NCI-H146 treated with DMSO at 0.1 percent for 48 hours (cell line): ENCODE measurements at regions not wholly inside any gene's neighbourhood (a gene's known extent, or its start where the extent isn't known, plus 50 kb on each side); places are given as distances from the start of the nearest gene placed in this dataset.

ENCODE experiments used
- DNase-seq: peaks from one replicate; lab custom pipeline; 2025; ENCODE audit not compliant: unreplicated experiment; lab: John Stamatoyannopoulos, UW

DNA sequence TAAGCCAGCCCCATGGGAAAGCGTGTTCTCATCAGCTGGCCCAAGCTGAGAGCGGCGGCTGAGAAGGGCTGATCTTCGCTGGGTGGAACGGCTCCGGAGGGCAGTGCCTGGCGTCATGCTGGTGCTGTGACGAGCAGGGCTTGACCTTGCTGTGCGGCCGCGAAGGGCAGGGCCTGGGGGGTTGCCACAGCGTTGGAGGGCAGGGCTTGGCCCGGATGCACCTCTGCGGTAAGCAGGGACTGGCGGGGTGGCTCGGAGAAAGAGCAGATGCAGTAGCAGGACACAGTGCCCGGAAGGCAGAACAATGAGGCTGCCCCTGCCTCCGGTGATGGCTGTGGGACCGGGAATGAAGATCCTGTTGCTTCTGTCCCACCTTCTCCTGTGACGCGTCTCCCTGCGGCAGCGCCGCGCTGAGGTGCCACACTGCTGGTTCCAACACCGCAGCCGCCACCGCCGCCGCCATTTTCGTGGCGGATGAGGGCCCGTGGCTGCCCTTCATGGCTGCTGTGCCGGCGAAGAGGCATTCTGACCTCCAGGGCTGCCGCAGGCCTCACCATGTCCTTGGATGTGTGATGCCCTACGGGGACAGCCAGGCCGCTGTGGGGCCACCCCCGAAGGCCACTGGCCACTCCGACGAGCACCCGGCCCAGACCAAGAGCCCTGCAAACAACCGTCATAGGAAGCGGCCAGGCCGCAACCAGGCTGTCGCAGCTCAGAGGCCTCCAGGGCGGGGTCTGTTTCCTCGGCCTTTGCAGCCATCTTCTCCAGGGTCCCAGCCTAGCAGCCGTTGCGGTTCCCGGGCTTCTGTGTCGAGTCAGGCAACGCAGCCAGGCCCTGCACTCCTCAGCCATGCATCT lies 890.5 kb upstream of the CTNND2 start:
- DNase-seq: peak; percentile 78

DNA sequence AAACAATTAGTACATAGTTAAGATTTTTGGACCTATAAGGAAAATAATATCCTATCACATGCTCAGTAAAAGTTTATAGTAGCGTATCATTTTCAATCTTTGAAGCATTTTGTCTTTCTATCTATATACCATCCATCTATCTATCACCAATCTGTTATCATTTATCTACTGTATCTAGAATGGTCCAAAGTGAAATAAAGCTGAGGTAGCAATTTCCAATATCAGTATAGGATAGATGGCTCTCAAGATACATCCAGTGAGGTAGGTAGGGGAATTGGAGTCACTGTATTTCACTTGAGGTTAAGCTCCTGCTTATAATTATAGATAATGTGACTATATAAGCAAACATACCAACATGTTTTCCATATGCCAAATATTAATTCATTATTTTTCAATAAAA lies 889.1 kb upstream of the CTNND2 start:
- no peak for DNase-seq

DNA sequence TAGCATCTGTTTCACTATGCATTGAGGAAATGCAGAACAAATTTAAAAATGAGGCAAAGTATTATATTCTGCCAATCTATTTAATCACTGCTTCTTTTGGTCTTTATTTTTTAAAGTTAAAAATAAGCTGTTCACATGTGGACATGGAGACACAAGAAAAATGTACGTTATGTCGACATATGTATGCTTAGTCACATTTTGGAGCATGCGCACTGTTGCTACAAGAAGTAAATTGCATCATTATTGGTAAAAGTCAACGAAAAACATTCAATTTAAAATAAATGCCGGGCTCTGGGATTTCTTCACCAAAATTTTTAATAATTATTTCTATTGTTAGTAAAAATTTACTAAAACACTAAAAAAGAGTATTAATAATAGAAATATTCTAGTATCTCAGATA lies 876.3 kb upstream of the CTNND2 start:
- DNase-seq: no peak

DNA sequence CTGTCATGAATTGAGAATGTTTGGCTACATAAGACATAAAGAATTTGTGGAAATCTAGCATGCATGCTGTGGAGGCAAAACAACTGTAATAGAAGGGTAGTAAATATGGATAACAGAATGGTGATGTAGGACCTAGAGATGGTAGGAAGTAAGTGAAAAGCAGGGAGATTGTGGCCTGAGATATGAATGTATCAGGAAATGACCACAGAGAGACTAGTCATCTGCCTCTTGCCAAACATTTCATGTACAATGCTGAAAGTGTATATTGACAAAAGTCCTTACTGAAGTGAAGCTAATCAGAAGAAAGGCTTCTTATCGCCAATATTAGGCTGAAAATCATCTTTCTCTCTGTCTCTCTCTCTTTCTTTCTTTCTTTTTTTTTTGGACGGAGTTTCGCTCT lies 873.1 kb upstream of the CTNND2 start:
- no peak for DNase-seq

DNA sequence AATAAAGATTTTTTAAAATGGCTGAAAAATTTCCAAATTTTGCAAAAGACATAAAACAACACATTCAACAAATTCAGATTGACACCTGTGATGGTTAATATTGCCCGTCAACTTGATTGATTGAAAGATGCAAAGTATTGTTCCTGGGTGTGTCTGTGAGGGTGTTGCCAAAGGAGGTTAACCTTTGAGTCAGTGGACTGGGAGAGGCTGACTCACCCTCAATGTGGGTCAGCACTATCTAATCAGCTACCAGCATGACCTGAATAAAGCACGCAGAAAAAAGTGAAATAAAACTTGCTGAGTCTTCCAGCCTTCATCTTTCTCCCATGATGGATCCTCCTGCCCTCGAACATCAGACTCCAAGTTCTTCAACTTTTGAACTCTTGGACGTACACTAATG lies 868.0 kb upstream of the CTNND2 start:
- no peak for DNase-seq

DNA sequence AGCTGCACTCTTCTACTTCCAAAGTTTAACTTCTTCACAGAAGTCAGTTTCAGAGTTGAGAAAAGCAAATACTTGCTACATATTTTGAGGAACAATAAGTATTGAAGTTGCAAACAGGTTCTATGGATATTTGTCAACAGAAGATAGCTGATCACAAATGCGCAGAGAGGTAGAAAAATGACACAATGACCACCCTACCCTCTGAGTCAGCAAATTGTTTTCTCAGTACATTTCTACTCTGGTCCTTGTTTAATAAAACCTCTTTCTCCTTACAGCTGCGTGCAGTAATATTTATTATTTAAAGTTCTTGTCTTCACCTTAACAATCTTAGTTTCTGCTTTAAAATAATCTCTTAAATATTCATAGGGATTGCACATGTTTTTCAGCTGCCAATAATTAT lies 855.1 kb upstream of the CTNND2 start:
- DNase-seq: no peak

DNA sequence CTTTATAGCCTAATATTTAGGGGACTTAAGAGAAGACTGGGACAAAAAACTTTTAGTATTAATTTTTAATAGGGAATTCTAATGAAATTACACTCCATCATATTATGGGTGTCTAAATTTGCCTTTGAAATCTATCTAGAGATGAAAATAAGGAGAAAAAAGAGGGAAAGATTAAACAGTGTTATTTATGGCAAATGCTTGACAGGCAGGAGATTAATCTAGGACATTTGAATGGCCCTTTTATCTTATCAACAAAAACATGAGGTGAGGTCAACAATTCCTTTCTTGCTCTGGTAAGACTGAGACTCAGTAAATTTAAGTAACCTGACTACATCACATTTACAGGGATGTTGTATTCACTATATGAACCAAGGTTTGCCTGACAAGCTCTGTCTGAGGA lies 852.8 kb upstream of the CTNND2 start:
- no peak for DNase-seq

DNA sequence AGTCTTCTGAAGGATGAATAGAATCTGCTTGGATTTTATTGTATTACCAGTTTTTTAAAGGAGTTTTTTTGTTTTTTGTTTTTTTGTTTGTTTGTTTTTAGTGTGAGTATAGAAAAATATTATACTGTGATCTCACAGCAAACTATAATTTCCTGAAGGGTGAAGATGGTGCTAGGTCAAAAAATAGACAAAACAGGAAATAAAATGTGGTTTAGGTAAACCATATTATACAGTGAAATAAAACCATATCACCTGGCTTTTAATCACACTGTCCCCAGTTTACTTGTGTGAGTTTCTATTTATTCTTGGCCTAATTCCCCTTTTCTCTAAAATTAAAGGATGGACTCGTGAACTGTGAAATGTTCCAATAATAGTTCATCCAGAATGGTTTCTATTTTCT lies 841.3 kb upstream of the CTNND2 start:
- DNase-seq: no peak

DNA sequence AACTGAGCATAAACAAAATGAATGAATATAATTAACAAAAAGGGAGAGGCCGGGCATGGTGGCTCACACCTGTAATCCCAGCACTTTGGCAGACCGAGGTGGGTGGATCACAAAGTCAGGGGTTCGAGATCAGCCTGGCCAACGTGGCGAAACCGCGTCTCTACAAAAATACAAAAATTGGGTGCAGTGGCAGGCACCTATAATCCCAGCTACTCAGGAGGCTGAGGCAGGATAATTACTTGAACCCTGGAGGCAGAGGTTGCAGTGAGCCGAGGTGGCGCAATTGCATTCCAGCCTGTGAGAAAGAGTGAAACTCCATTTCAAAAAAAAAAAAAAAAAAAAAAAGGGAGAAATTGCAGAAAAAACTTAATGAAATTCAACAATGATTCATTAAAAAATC lies 839.3 kb upstream of the CTNND2 start:
- no peak for DNase-seq

DNA sequence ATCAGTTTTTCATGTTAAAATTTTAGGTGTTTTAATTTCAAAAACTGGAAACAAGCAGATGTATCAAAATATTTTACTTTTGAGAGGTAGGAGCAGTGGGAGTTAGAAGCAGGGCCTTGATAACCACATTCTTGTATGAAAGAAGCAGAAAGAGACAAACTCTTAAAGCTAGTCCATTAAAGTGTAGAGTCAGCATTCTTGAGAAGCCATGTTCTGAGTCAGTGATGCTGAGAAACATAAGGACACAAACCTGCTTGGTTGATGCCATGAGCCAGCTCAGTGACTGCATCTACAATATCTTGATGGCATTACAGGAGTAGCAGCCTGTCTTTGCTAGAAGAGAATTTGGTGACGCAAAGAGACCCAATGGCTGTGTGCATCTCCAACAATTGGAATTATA lies 826.1 kb upstream of the CTNND2 start:
- no peak for DNase-seq

DNA sequence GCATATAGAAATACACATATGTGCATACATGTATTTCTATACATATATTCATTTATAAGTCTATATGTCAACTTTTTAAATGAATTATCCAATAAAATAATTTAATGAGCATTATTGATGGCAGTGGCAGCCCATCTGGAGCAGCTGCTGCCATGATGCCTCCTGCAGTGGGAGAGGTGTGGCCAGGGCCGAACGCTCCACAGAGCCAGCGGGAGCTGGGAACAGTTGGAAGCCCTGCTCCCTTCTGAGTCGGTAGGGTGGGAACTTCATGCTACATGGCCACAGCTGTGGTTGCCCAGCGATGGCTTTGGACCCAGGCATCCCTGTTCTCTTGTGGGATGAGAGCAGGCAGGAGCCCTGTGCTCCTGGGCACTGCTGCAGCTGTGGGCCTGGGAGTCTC lies 812.4 kb upstream of the CTNND2 start:
- DNase-seq: no peak

DNA sequence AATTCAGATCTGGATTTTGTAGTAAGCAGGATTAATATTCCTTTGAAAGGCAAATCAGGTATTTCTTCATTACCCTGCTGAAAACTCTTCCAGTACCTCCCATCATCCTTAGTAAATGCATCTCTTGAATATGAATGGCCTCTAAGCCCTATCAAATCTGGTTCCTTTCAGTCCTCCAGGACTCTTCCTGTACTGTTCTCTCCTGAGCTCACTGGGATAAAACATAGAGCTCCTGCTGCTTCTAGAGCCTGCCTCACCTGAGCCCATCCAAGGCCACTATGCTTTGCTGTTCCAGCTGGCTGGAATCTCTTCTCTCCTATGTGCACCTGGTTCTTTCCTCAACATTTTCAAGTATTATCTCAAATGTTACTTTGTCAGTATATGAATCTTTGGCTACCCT lies 803.3 kb upstream of the CTNND2 start:
- no peak for DNase-seq

DNA sequence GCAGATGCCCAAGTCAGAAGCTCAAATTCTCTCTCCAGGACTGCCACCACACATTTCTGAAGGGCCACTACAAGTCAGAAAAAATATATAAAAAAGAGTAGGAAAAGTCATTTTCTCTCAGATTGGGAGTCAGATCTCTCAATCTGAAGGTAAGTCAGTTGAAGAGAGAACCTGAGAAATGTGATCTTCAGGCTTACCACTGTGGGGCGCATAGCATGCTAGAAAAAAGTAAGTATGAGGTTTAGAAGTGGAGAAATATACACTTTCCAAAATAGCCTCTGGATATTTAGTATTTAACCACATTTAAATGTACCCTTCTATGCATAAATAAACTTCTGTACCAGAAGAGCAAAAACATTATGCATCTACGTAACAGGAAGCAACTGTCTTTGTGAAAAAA lies 800.7 kb upstream of the CTNND2 start:
- no peak for DNase-seq

DNA sequence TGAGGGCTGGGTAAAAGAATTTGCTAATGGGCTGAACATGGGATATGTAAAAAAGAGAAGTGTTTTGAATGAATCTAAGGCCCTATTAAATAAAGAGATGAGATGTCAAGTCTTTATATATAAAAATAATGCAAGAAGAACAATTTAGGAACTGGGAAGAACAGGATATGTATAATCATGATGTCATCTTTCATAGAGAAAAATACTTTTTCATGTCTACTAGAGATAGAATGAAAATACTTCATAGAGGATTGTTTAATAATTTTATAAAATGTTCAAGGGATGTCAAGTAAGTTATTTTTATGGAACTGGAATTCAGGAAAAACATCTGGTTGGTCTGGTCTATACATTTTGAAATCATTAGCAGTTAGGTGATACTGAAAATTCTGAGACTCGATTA lies 799.0 kb upstream of the CTNND2 start:
- DNase-seq: no peak

DNA sequence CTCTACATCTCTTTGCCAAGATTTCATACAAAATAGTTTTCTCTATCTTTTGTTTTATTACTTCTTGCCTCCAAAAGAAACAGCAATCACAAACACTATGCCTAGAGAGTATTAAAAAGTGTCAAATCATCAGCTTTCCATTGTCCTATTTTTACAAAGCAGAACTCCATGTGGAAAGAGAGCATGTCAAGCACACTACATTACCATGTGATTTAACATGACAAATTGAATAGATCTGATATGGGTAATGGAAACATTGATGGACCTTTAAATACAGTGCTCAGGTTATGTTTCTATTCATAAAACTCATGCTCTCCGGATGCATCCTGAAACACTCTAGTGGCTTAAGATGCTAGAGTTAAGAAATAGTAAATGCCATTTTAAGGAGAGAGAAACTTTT lies 791.4 kb upstream of the CTNND2 start:
- no peak for DNase-seq

DNA sequence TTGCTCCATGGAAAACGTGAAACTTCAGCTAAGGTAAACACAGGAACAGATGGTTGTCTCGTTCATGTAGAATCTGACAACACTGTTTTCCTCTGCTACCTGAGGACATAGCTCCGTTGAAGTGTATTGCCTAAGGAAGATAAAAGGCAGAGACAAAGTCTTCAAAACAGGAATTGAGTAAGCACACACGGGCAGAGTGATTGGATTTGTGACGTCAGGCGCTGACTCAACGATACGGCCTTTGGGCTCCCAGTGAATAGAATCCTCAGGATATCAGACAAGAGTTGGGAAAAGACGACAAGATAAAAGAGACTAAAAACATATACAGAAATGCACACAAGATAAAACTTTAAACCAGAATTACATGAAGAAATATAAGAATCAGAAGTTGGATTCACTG lies 787.1 kb upstream of the CTNND2 start:
- no peak for DNase-seq

DNA sequence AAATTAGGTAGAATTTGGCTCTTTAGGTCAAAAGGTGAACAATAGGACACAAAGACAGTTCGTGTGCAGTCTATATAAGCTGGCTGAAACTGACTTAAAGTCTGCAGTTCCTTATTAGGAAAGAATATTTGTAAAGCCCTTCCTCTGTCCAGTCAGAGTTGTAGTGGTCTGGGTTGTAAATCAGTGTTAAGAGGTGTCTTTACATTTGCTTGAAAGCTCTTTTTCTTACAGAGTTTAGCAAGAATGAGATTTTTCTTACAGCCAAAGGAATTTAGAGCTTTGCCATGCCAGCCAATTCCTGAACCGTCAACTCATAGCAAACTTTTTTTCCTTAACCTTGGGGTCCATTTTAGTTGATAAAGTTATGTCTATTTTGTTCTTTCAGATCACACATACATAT lies 786.1 kb upstream of the CTNND2 start:
- no peak for DNase-seq

DNA sequence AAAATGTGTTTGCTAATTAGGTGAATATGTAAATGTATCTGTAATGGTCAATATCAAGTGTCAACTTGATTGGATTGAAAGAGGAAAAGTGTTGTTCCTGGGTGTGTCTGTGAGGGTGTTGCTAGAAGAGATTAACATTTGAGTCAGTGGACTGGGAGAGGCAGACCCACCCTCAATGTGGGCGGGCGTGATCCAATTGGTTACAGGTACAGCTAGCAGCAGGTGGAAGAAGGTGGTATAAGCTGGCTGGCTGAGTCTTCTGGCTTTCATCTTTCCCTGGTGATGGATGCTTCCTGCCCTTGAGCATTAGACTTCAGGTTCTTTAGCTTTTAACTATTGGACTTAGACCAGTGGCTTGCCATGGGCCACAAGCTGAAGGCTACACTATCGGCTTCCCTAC lies 779.0 kb upstream of the CTNND2 start:
- DNase-seq: no peak

DNA sequence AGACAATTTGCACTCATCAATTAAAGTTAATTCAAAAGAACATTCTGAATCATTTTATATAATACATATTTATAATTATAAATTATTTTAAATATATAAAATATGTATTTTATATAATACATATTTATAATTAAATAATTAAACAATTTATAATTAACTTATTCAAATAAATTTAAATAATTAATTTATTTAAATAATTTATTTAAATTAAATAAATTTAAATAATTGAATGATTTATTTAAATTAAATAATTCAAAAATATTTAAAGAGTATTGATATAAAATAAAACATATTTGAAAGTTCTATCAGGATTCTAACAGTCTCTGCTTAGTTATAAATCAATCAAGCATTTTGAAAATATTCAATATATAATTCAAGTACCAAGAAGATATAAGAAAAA lies 775.5 kb upstream of the CTNND2 start:
- DNase-seq: no peak

DNA sequence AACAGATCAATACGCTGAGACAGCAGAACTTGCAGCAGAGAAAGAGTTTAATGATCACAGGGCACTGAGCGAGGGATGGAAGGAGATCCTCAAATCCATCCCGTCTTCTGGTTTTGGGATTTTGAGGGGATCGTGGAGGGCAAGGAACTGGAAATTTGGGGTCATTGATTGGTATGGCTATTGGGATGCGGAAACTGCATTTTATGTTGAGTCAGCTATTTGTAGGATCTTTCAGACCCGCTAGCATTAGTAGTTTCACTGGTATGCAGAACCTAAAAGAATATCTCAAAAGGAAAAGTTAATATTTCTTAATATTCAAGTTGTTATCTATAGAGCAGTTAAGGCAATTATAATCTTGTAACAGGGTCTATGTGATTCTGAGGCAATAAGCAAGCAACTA lies 771.7 kb upstream of the CTNND2 start:
- no peak for DNase-seq

DNA sequence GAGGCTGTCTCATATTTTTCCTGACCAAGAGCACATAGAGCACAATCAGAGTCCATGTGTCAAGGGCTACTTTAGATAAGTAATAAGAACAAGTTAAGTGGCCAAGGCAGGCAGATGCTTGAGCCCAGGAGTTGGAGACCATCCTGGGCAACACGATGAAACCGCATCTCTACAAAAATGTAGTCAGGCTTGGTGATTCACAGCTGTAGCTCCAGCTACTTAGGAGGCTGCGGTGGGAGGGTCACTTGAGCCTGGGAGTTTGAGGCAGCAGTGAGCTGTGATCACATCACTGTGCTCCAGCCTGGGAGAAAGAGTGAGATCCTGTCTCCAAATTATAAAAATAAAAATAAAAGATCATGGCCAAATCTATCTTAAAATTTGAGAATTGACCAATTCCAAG lies 767.9 kb upstream of the CTNND2 start:
- DNase-seq: no peak

DNA sequence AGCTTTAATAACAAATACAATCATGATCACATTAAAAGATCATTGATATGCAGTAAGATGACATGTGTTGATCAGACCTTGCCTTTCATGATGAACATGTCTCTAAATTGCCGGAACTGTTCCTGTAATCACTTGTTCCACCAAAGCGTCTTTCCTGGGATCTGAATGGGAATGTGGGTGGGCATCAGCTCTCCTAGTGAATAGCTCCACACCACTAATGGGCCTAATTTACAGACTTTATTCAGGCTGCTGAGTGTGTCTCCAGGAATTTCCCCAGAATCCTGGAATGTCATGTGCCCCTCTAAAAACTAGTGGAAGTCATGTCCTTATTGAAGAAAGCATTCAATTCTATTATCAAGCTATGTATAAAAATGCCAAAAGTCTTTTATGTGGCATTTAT lies 765.1 kb upstream of the CTNND2 start:
- DNase-seq: no peak

DNA sequence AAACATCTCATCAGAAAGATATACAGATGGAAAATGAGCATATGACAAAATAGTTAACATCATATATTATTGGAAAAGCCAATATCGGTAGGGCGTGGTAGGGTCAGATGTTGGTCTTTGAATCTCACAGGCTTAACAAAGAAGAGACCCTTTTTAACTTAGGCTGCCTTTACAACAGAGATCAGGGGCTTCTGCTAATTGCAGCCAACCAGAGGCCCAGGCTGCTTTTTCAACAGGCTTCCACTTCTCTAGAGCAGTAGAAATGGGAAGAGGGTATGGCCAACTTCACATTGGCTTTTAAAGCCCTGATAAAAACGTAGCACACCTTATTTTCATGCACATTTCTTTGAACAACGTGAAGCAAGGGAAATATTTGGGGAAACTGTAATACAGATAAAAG lies 764.3 kb upstream of the CTNND2 start:
- no peak for DNase-seq
